ENCODE measurements at regions not wholly inside any gene's neighbourhood (a gene's known extent, or its start where the extent isn't known, plus 50 kb on each side); places are given as distances from the start of the nearest gene placed in this dataset.

DNA sequence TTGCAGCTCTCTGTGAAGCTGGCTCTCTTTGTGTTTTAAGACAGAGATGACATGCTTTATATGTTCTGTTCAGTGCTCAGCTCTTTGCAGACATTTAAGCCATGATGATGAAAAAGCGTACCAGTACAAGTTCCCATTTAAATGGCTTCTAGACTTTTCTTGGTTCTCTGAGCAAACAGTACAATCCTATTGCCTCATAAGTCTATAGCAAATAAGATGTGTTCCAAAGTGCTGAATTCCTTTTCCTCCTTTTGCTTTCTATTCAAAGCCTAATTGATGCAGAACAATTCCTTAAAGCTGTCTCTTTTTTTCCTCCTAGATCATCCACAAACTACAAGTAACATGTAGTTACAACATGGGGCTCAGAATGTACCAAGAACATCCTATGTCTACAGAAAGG lies 168.8 kb upstream of the SPATS2L start:
- TF ChIP-seq, protein P1, sequence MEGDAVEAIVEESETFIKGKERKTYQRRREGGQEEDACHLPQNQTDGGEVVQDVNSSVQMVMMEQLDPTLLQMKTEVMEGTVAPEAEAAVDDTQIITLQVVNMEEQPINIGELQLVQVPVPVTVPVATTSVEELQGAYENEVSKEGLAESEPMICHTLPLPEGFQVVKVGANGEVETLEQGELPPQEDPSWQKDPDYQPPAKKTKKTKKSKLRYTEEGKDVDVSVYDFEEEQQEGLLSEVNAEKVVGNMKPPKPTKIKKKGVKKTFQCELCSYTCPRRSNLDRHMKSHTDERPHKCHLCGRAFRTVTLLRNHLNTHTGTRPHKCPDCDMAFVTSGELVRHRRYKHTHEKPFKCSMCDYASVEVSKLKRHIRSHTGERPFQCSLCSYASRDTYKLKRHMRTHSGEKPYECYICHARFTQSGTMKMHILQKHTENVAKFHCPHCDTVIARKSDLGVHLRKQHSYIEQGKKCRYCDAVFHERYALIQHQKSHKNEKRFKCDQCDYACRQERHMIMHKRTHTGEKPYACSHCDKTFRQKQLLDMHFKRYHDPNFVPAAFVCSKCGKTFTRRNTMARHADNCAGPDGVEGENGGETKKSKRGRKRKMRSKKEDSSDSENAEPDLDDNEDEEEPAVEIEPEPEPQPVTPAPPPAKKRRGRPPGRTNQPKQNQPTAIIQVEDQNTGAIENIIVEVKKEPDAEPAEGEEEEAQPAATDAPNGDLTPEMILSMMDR (IDR thresholded peaks at IDR 0.05), result no peak
- TF ChIP-seq POLR2A (IDR thresholded peaks at IDR 0.05), result no peak
- TF ChIP-seq POLR2AphosphoS5 (IDR thresholded peaks at IDR 0.05), result no peak
- TF ChIP-seq EP300 (IDR thresholded peaks at IDR 0.05; ENCODE audit: low read depth), result no peak

All from transverse colon (tissue), 4 donors.